K562 (cell line): ENCODE measurements at regions not wholly inside any gene's neighbourhood (a gene's known extent, or its start where the extent isn't known, plus 50 kb on each side); places are given as distances from the start of the nearest gene placed in this dataset.
A peak's percentile ranks its signal among the peaks of the same experiment; 100 is the strongest.

Source experiments
- ATAC-seq: fragments of 200-7000 bp; cut with Tn5 transposase; 3 replicates; pipeline ENCODE4 v1.9.1; 2020; ENCODE audit warnings: moderate library complexity
- BruUV-seq: library from RNA; stranded (reverse); fragments of 400-500 nt; replicated peaks from 2 replicates; lab custom pipeline; 2021; lab: Mats Ljungman, UMichigan
- CTCF ChIA-PET: fragments of 300-600 bp; formaldehyde crosslinking; extraction: SDS; loops from one replicate; lab custom pipeline; 2021; ENCODE audit warnings: low intra/inter-chr PET ratio; lab: Yijun Ruan, JAX
- POLR2A ChIA-PET: fragments of 300-600, 350-650 bp; sonication (Branson Sonifier 250); formaldehyde crosslinking; extraction: SDS; loops from one replicate; lab custom pipeline; 2021; ENCODE audit warnings: antibody characterized with exemption, inconsistent platforms; lab: Yijun Ruan, JAX
- DNase-seq, 4 experiments: peaks; one replicate each; pipeline versions ENCODE4 v3.0.0 to v3.0.0-alpha.2; 2011 to 2018; ENCODE audit warnings: low spot score in 3 of 4, mixed read lengths in 3 of 4; ENCODE audit errors: extremely low read depth in 1 of 4
- FAIRE-seq: peaks from 2 replicates; lab custom pipeline; 2011; peaks lifted over from hg19 to GRCh38; lab: Jason Lieb, UNC
- H2AFZ ChIP-seq: 2 replicates; pipeline ENCODE4 v1.6.0; 2011; ENCODE audit warnings: low read depth, low read length, control low read depth, inconsistent platforms
- H3K27ac ChIP-seq: fragments of 200-600 bp; 3 replicates; pipeline ENCODE4 v1.8.0; 2011; ENCODE audit warnings: low read depth, mild to moderate bottlenecking, control low read depth, inconsistent platforms, low read length, moderate library complexity, mixed read lengths; ENCODE audit errors: extremely low read depth
- H3K27me3 ChIP-seq, 2 experiments: fragments of 300-600 bp in 1 of 2; 2 replicates in 1 of 2; 3 replicates in 1 of 2; pipeline versions ENCODE4 v1.6.0 to v1.8.0; 2011; ENCODE audit warnings: inconsistent platforms in 2 of 2, low read length in 2 of 2, mild to moderate bottlenecking in 1 of 2, mixed read lengths in 1 of 2, moderate library complexity in 1 of 2; ENCODE audit not compliant: control insufficient read depth in 2 of 2, insufficient read depth in 2 of 2
- H3K36me3 ChIP-seq: fragments of 300-600 bp; 3 replicates; pipeline ENCODE4 v1.8.0; 2011; ENCODE audit warnings: mild to moderate bottlenecking, low read length, inconsistent platforms; ENCODE audit not compliant: control insufficient read depth, insufficient read depth
- H3K4me1 ChIP-seq, 2 experiments: fragments of 200-600 bp in 1 of 2; replicated peaks in 1 of 2; 2 replicates in 1 of 2; 3 replicates in 1 of 2; pipeline versions ENCODE4 v1.5.1 to v1.8.0; 2011; ENCODE audit warnings: inconsistent platforms in 2 of 2, low read length in 2 of 2, mild to moderate bottlenecking in 1 of 2, mixed read lengths in 1 of 2, moderate library complexity in 1 of 2; ENCODE audit not compliant: control insufficient read depth in 2 of 2, insufficient read depth in 2 of 2
- H3K4me2 ChIP-seq: 2 replicates; pipeline ENCODE4 v1.6.1; 2011; ENCODE audit warnings: low read length, control low read depth, inconsistent platforms, mixed read lengths; ENCODE audit not compliant: insufficient read depth
- H3K4me3 ChIP-seq: fragments of 200-600 bp; sonication (generic), shearing (Covaris generic); 2 replicates; pipeline ENCODE4 v1.5.1; 2016; ENCODE audit warnings: control low read depth, inconsistent platforms
- H3K79me2 ChIP-seq: fragments of 200-600 bp; 3 replicates; pipeline ENCODE4 v1.8.0; 2011; ENCODE audit warnings: low read length, inconsistent platforms; ENCODE audit not compliant: control insufficient read depth, insufficient read depth
- H3K9ac ChIP-seq, 2 experiments: 2 replicates each; pipeline versions ENCODE4 v1.6.0 to v1.6.1; 2011; ENCODE audit warnings: low read depth in 2 of 2, low read length in 2 of 2, control low read depth in 1 of 2, inconsistent platforms in 1 of 2, mild to moderate bottlenecking in 1 of 2, mixed read lengths in 1 of 2; ENCODE audit not compliant: insufficient read depth in 1 of 2
- H3K9me1 ChIP-seq: one replicate; pipeline ENCODE4 v1.6.0; 2011; ENCODE audit warnings: inconsistent platforms, mild to moderate bottlenecking, low read length, moderate library complexity; ENCODE audit not compliant: control insufficient read depth, insufficient read depth
- H3K9me3 ChIP-seq: replicated peaks from 2 replicates; pipeline ENCODE4 v1.5.1; 2011; ENCODE audit warnings: low read depth, low read length, inconsistent platforms; ENCODE audit not compliant: control insufficient read depth, insufficient read depth
- H4K20me1 ChIP-seq: replicated peaks from 2 replicates; pipeline ENCODE4 v1.6.1; 2011; ENCODE audit warnings: low read length, inconsistent platforms, mixed read lengths; ENCODE audit not compliant: control insufficient read depth, insufficient read depth
- CTCF ChIP-seq, 3 experiments: IDR thresholded peaks in 2 of 3; conservative IDR thresholded peaks in 1 of 3; 2 replicates each; pipeline ENCODE4 v1.5.1; 2011 to 2012; ENCODE audit warnings: low read length in 3 of 3, mild to moderate bottlenecking in 3 of 3, control low read depth in 2 of 3, improper control_type of control experiment in 1 of 3, inconsistent platforms in 1 of 3, low read depth in 1 of 3, mixed read lengths in 1 of 3, moderate library complexity in 1 of 3; ENCODE audit not compliant: insufficient read depth in 2 of 3
- FOXA3 ChIP-seq, 2 experiments: fragments of 450-650 bp in 1 of 2; sonication (generic) in 1 of 2; formaldehyde crosslinking; IDR thresholded peaks in 1 of 2; conservative IDR thresholded peaks in 1 of 2; 2 replicates each; pipeline versions ENCODE4 v1.4.0 to v1.8.0; 2020 to 2022; ENCODE audit warnings: mild to moderate bottlenecking in 2 of 2, missing genetic modification reagents in 1 of 2
- GTF2B ChIP-seq: IDR thresholded peaks from 2 replicates; pipeline ENCODE4 v1.6.1; 2011; ENCODE audit not compliant: insufficient read length; ENCODE audit errors: extremely low read depth
- LARP7 ChIP-seq: fragments of 450-650 bp; IDR thresholded peaks from 2 replicates; pipeline ENCODE4 v1.6.1; 2016
- MLX ChIP-seq, 2 experiments: fragments of 450-650 bp in 1 of 2; sonication (generic) in 1 of 2; formaldehyde crosslinking; conservative IDR thresholded peaks; 2 replicates each; pipeline versions ENCODE4 v1.4.0 to v1.8.1; 2020 to 2022; ENCODE audit warnings: mild to moderate bottlenecking in 1 of 2, missing genetic modification reagents in 1 of 2
- RAD21 ChIP-seq, 2 experiments: fragments of 250-450 bp in 1 of 2; fragments of 450-650 bp in 1 of 2; sonication (Bioruptor Pico) in 1 of 2; formaldehyde crosslinking in 1 of 2; IDR thresholded peaks in 1 of 2; conservative IDR thresholded peaks in 1 of 2; 2 replicates each; pipeline versions ENCODE4 v1.4.0 to v1.8.0; 2020 to 2022; ENCODE audit warnings: mild to moderate bottlenecking in 2 of 2, moderate library complexity in 1 of 2
- STAG1 ChIP-seq: sonication (generic); formaldehyde crosslinking; IDR thresholded peaks from 2 replicates; pipeline ENCODE4 v1.5.0; 2020; ENCODE audit warnings: missing genetic modification reagents, borderline replicate concordance
- WGBS: fragments of 100-300 bp; shearing (Covaris generic); methylation state at CpG from one replicate; pipeline ENCODE4 v1.1.6; 2016; ENCODE audit warnings: low coverage, mixed read lengths; ENCODE audit not compliant: insufficient coverage; ENCODE audit errors: missing lambda C conversion rate; 5-methylcytosine and 5-hydroxymethylcytosine counted together
- in situ Hi-C: fragments of 300-500 bp; cut with MboI; formaldehyde crosslinking; loops from 4 replicates; pipeline ENCODE4 v1.15.0; 2018; ENCODE audit warnings: inconsistent platforms, mixed read lengths
- intact Hi-C: fragments of 100-400 bp; cut with micrococcal nuclease; formaldehyde crosslinking; loops from 2 replicates; pipeline ENCODE4 v1.14.2; 2022
- TF ChIP-seq, protein P1 (sequence below): fragments of 450-650 bp; formaldehyde crosslinking; IDR thresholded peaks from 2 replicates; pipeline ENCODE4 v1.4.0; 2020; ENCODE audit warnings: mild to moderate bottlenecking, moderate library complexity

DNA sequence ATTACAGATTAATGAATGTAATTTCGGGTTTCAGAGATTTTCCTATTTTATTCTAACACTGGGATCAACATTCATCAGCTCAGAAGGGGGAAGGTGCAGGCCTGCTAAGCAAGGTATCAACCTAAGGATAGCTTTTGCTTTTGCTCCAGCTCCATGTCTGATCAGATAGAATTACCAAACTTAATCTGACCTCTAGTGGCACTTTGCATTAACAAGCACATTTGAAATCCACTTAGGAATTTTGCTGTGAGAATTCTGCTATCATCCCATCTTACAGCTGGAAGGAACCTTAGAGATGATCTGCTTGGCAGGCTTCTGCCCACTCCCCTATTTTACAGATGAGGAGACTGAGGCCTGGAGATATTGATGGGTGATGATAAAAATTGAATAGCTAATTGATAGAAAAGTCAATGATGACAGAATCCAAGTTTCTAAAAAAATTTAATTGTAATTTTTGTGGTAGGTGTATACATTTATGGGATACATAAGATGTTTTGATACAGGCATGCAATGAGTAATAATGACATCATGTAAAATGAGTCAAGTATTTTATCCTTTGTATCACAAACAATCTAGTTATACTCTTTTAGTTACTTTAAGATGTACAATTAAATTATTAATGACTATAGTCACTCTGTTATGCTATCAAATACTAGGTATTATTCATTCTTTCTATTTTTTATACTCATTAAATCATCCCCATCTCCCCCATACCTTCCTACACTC, 209.2 kb upstream of the ZPLD1 start:
- Histone ChIP-seq H3K27me3 (no peaks in the 10 kb centered on the region), H3K27ac (no peak overlapping the region), H3K79me2 (no peaks in the 10 kb centered on the region), H3K9me3 (no peaks in the 10 kb centered on the region), H3K4me3 (no peak overlapping the region), H3K9ac (no peak overlapping the region), H4K20me1 (no peaks in the 10 kb centered on the region), H3K36me3 (no peaks in the 10 kb centered on the region), H3K4me2 (no peak overlapping the region), H3K4me1 (no peaks in the 10 kb centered on the region; a peak in 1 of 5 replicates), H3K9me1 (no peaks in the 10 kb centered on the region), H2AFZ (no peak overlapping the region)
- intact Hi-C loops, result loop anchor here (1.0 kb wide), 2 partner anchors 412 to 416 kb away; no protein-coding TSS in a partner anchor
- no TSS peak for BruUV-seq
- ChIA-PET POLR2A (no interaction called here), CTCF (interaction anchor here (1.9 to 3.1 kb wide), 3 partner anchors 412 to 530 kb away, joined by 10 to 25 read pairs (median 14); no protein-coding TSS in a partner anchor)
- ATAC-seq (no peak; the same call in 2 of the 3 replicates), DNase-seq (peak in 1 of 4 experiments; percentile 11), FAIRE-seq (no peak)
- in situ Hi-C loops, result loop anchor here (5.0 kb wide), 1 partner anchor 413 kb away; no protein-coding TSS in a partner anchor
- 0% methylated on average over 1 of the region's 1 CpG for WGBS
- TF ChIP-seq RAD21 (CRISPR knock-in tag; conservative IDR thresholded peaks at IDR 0.05 in 1 of 2, IDR thresholded peaks at IDR 0.05 in 1 of 2) (peak; percentile 81 to 84), CTCF (IDR thresholded peaks at IDR 0.05 in 2 of 3, conservative IDR thresholded peaks at IDR 0.05 in 1 of 3; ENCODE audit: insufficient read depth in 2 of 3, low read depth in 1 of 3, low read length in 3 of 3) (peak; percentile 31 to 59 (median 36); a peak in 3 of 6 replicates), GTF2B (no peak), FOXA3 (CRISPR knock-in tag; conservative IDR thresholded peaks at IDR 0.05 in 1 of 2, IDR thresholded peaks at IDR 0.05 in 1 of 2) (no peak), LARP7 (no peak), MLX (CRISPR knock-in tag; conservative IDR thresholded peaks at IDR 0.05) (no peak), STAG1 (CRISPR knock-in tag) (peak; percentile 20; the same call in 1 of the 2 replicates)
- TF ChIP-seq, protein P1, sequence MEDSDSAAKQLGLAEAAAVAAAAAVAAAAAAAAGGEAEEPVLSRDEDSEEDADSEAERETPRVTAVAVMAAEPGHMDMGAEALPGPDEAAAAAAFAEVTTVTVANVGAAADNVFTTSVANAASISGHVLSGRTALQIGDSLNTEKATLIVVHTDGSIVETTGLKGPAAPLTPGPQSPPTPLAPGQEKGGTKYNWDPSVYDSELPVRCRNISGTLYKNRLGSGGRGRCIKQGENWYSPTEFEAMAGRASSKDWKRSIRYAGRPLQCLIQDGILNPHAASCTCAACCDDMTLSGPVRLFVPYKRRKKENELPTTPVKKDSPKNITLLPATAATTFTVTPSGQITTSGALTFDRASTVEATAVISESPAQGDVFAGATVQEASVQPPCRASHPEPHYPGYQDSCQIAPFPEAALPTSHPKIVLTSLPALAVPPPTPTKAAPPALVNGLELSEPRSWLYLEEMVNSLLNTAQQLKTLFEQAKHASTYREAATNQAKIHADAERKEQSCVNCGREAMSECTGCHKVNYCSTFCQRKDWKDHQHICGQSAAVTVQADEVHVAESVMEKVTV (CRISPR knock-in tag), result peak; percentile 59
